Retinal pigment epithelial cell (primary cell): ENCODE measurements at regions not wholly inside any gene's neighbourhood (a gene's known extent, or its start where the extent isn't known, plus 50 kb on each side); places are given as distances from the start of the nearest gene placed in this dataset.

ENCODE experiments used
- DNase-seq: peaks from one replicate; pipeline ENCODE4 v3.0.0-alpha.2; 2010; ENCODE audit warnings: low read depth
- H3K4me3 ChIP-seq: 2 replicates; pipeline ENCODE4 v1.5.1; 2011; ENCODE audit warnings: mild to moderate bottlenecking, low read length, control low read depth, moderate library complexity
- TF ChIP-seq, protein P1 (sequence below): conservative IDR thresholded peaks from 2 replicates; pipeline ENCODE4 v1.5.1; 2011; ENCODE audit warnings: low read depth, low read length, control low read depth, inconsistent platforms

DNA sequence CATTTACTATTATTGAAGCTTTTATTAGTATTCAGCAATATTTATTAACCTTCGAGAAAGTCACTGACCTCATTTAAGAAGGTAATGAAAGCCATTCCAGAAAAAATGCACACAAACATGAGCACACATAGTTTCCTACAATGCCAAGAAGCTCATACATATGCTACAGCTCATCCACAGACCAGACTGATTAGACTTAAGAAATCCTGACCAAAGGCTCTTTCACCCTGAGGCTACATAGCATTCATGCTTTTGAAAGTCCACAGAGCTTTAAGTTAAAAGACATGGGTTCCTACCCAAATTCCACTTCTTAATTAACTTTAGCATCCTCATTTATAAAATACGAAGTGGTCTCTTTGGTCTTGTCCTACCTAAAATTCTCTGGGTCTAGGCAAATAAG, 430.4 kb downstream of the TBC1D32 start:
- DNase-seq: peak; percentile 51
- TF ChIP-seq, protein P1, sequence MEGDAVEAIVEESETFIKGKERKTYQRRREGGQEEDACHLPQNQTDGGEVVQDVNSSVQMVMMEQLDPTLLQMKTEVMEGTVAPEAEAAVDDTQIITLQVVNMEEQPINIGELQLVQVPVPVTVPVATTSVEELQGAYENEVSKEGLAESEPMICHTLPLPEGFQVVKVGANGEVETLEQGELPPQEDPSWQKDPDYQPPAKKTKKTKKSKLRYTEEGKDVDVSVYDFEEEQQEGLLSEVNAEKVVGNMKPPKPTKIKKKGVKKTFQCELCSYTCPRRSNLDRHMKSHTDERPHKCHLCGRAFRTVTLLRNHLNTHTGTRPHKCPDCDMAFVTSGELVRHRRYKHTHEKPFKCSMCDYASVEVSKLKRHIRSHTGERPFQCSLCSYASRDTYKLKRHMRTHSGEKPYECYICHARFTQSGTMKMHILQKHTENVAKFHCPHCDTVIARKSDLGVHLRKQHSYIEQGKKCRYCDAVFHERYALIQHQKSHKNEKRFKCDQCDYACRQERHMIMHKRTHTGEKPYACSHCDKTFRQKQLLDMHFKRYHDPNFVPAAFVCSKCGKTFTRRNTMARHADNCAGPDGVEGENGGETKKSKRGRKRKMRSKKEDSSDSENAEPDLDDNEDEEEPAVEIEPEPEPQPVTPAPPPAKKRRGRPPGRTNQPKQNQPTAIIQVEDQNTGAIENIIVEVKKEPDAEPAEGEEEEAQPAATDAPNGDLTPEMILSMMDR: no peak
- H3K4me3 ChIP-seq: no peak overlapping the region

DNA sequence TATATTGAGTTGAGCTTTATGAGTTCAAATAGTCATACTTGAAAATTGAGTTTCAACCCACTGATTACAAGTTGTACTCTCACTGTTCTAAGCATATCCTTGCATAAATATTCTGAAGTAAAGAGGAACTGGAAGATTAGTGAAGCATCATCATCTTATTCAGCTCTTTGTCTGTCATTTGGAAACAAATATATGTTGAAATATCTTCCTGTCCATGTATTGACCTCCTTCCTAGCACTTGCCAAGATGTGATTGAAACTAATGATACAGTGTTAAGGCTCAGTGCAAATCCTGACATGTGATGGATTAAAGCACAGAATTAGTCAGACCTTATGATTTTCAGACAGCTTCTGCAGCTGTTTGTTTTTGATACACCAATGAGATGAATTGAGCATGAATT, 434.3 kb downstream of the TBC1D32 start:
- peak; percentile 77 for DNase-seq
- TF ChIP-seq, protein P1: no peak
- no peak overlapping the region for H3K4me3 ChIP-seq

DNA sequence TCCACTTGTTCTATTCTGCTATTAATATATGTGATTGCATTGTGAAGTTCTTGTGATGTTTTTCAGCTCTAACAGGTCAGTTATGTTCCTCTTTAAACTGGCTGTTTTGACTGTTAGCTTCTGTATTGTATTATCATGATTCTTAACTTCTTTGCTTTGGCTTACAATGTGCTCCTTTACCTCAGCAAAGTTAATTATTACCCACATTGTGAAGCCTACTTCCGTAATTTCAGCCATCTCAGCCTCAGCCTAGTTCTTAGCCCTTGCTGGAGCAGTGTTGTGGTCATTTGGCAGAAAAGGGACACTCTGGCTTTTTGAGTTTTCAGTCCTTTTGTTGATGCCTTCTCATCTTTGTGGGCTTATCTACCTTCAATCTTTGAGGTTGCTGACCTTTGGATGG, 440.2 kb downstream of the TBC1D32 start:
- no peak for DNase-seq
- TF ChIP-seq, protein P1: no peak

DNA sequence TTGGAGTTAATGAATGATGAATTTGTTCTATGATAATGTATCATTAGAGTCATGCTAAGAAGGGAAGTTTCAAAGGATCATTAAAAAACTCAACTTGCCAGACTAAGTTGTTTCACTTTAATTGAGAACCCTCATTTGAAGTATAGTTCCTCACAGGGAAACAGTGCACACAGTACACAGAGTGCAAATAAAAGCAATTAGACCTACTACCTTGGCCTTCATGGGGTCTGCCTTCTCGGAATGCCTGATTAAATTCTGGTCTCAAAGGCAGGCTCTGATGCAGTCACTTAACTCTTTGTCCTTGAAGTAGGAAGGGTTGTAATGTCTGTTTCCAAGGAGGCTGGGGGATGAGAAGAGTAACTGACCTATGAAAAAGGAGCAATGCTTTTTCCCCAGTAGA, 457.3 kb downstream of the TBC1D32 start:
- no peak for DNase-seq
- TF ChIP-seq, protein P1: no peak
- no peak overlapping the region for H3K4me3 ChIP-seq

More for the DNA sequence above, 440.2 kb downstream of the TBC1D32 start:
- no peak overlapping the region for H3K4me3 ChIP-seq

DNA sequence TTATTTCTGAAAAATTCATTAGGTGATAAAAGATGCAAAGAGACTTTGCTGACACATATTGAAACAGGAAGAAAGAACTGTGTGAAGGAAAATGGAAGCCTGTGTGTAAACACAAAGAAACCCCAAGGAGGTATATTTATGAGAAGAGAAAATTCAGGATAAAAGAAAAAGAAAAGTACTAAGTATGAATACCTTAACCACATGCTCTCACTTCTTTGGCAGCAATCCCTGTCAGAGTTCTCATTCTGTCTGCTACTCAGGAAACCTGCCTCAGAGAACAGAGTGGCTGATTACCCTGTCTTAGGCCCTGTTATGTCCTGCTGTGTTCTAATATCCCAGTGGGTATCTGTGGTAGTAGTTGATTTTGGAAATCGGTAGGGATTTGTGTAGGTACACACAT, 457.9 kb downstream of the TBC1D32 start:
- DNase-seq: no peak
- no peak overlapping the region for H3K4me3 ChIP-seq
- TF ChIP-seq, protein P1: no peak

DNA sequence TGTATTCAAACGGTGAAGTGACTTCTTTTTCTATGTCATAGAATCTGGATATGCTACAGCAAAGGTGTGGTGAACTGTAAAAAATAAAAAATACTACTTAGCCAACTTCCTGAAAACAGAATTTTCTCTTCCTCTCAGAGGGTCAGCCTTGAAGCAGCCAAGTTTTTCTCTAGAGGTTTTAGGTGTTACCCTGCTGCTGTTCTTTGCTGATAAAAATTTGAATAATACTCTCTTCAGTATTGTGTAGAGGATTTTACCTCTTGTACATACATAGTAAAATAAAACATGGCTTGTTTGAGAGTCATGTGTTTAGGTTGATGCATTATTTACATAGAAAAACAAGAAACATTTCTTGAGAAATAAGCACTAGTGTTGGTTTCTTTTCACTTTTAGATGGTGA, 458.4 kb downstream of the TBC1D32 start:
- TF ChIP-seq, protein P1: no peak
- no peak for DNase-seq
- H3K4me3 ChIP-seq: no peak overlapping the region

DNA sequence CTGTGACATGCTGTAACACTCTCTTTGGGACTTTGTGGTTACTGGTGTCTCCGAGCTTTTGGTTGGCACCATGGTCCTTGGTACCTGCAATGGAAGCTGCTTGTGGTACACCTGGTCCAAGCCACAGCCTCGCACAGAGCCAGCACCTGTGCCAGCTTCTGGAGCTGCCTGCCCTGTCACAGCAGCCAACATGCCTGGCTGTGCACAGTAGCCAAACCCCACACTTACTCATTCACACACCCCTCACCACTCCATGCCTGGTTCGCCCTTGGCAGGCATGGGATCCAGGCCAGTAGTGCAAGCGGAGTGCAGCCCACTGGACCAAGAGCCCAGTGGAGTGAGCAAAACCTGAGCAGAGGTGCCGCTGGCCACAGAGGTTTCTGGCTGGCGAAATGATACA, 459.9 kb downstream of the TBC1D32 start:
- H3K4me3 ChIP-seq: no peak overlapping the region
- DNase-seq: no peak
- TF ChIP-seq, protein P1: no peak
